ENCODE measurements at regions not wholly inside any gene's neighbourhood (a gene's known extent, or its start where the extent isn't known, plus 50 kb on each side); places are given as distances from the start of the nearest gene placed in this dataset.
"Not testable (repeated sequence)": the region's sequence is repeated elsewhere in the genome, so short reads cannot be mapped to it uniquely, and the experiment has no call there.

DNA sequence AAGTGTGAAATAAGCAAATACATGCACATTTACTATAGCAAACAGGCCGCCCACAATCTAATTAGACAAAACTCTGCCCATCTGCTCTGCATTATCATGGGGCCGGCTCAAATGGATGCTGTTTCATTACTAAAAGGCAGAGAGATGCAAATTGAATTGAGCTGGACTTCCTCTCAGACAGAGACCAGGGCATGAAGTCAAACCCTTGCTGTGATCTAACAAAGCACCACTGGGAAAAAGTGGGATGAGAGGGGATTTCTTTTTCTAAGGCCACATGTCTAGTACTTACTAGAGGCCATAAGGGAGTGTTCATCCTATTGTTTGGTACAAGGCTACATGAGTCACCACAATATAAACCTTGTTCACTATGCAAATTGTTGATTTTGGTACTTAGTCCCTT lies 614.7 kb downstream of the ISL1 start:
- DNase-seq (ENCODE audit: low read depth in 2 of 2), result no peak
- no peak overlapping the region for H3K4me3 ChIP-seq (replicated peaks in 1 of 2; ENCODE audit: low read depth in 2 of 2, low read length in 2 of 2)
- TF ChIP-seq CTCF (IDR thresholded peaks at IDR 0.05; ENCODE audit: low read depth, low read length), result no peak

- DNase-seq (ENCODE audit: low read depth in 2 of 2), result peak; percentile 49
- peak; percentile 56 for TF ChIP-seq CTCF (IDR thresholded peaks at IDR 0.05; ENCODE audit: low read depth, low read length)
- H3K4me3 ChIP-seq (replicated peaks in 1 of 2; ENCODE audit: low read depth in 2 of 2, low read length in 2 of 2), result no peak overlapping the region
Observed at GRCh38 chr5:52007230-52007858, 624.1 kb downstream of the ISL1 start.

DNA sequence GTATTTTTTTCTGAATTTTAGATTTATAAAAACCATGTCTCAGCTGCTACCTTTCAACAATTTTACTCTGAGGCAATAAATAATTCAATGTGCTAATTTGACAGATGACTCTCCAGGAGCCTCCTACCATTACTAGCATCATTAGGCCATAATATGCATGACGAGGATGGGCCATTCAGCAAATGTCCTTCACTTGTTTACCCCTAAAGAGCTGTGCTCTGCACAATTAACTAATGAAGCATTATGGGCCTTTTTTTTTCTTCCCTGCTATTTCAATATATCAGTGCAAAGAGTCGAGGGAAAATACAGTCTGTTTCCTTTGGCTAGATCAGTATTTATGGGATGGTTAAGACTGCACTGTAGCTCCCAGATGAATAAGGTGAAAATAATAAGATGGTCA lies 627.2 kb downstream of the ISL1 start:
- no peak for TF ChIP-seq CTCF (IDR thresholded peaks at IDR 0.05; ENCODE audit: low read depth, low read length)
- no peak overlapping the region for H3K4me3 ChIP-seq (replicated peaks in 1 of 2; ENCODE audit: low read depth in 2 of 2, low read length in 2 of 2)
- no peak for DNase-seq (ENCODE audit: low read depth in 2 of 2)

DNA sequence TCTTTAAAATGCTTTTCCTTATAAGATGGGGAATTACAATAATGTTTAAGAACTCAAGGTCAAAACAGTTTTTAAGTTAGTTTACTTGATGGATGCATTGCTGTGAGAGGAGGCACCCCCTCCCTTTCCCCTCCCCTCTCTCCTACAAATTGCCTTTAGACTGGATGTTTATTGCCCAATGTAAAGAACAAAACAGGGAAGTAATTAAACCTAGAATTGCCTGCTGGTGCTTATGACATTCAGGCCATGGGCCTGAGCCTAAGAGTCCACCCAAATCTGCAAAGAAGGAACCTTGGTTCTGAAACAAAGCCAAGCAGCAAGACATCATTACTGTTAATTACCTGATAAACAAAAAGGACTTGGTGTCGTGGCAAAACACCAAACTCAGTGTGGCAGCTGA lies 630.3 kb downstream of the ISL1 start:
- no peak for DNase-seq (ENCODE audit: low read depth in 2 of 2)
- no peak for TF ChIP-seq CTCF (IDR thresholded peaks at IDR 0.05; ENCODE audit: low read depth, low read length)
- no peak overlapping the region for H3K4me3 ChIP-seq (replicated peaks in 1 of 2; ENCODE audit: low read depth in 2 of 2, low read length in 2 of 2)

GRCh38 chr5:52015760-52016159 lies 632.5 kb downstream of the ISL1 start:
- no peak overlapping the region for H3K4me3 ChIP-seq (replicated peaks in 1 of 2; ENCODE audit: low read depth in 2 of 2, low read length in 2 of 2)
- no peak for DNase-seq (ENCODE audit: low read depth in 2 of 2)
- no peak for TF ChIP-seq CTCF (IDR thresholded peaks at IDR 0.05; ENCODE audit: low read depth, low read length)

GRCh38 chr5:52017567-52017966 lies 634.3 kb downstream of the ISL1 start:
- no peak overlapping the region for H3K4me3 ChIP-seq (replicated peaks in 1 of 2; ENCODE audit: low read depth in 2 of 2, low read length in 2 of 2)
- no peak for DNase-seq (ENCODE audit: low read depth in 2 of 2)
- no peak for TF ChIP-seq CTCF (IDR thresholded peaks at IDR 0.05; ENCODE audit: low read depth, low read length)

- DNase-seq (ENCODE audit: low read depth in 2 of 2), result no peak
- H3K4me3 ChIP-seq (replicated peaks in 1 of 2; ENCODE audit: low read depth in 2 of 2, low read length in 2 of 2), result no peak overlapping the region
- TF ChIP-seq CTCF (IDR thresholded peaks at IDR 0.05; ENCODE audit: low read depth, low read length), result no peak
Observed at GRCh38 chr5:52024359-52024758, 641.1 kb downstream of the ISL1 start.

DNA sequence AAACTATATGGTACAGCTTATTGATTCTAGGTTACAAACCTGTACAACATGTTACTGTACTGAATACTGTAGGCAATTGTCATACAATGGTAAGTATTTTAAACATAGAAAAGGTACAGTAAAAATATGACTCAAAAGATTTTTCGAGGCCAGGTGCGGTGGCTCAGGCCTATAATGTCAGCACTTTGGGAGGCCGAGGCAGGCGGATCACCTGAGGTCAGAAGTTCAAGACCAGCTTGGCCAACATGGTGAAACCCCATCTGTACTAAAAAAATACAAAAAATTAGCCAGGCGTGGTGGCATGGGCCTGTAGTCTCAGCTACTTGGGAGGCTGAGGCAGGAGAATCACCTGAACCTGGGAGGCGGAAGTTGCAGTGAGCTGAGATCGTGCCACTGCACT lies 646.6 kb downstream of the ISL1 start:
- H3K4me3 ChIP-seq (replicated peaks in 1 of 2; ENCODE audit: low read depth in 2 of 2, low read length in 2 of 2); DNase-seq (ENCODE audit: low read depth in 2 of 2): not testable (repeated sequence)
